Left kidney (tissue), 1 donor: ENCODE measurements at regions not wholly inside any gene's neighbourhood (a gene's known extent, or its start where the extent isn't known, plus 50 kb on each side); places are given as distances from the start of the nearest gene placed in this dataset.
"Not testable (repeated sequence)": the region's sequence is repeated elsewhere in the genome, so short reads cannot be mapped to it uniquely, and the experiment has no call there.

Experiments used
- DNase-seq: peaks from one replicate; pipeline ENCODE4 v3.0.0-alpha.2; 2013

DNA sequence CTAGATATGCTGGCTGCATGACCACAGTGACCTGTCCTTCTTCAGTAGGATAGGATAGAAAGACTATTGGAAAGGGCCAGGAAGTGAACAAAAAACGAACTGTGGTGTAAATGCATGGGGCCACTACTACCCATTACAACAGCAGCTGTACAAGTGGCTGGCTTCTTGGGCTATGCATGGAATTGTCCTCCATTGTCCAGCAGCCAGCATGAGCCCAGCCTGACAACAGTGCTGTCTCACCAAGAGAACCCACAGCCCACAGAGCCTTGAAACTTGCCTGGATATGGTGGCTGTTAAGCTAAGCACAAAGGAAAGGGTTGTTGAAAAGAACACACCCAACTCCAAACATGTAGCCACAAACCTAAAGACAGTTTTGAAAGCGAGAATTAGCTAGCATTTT lies 330.2 kb upstream of the F9 start:
- no peak for DNase-seq

DNA sequence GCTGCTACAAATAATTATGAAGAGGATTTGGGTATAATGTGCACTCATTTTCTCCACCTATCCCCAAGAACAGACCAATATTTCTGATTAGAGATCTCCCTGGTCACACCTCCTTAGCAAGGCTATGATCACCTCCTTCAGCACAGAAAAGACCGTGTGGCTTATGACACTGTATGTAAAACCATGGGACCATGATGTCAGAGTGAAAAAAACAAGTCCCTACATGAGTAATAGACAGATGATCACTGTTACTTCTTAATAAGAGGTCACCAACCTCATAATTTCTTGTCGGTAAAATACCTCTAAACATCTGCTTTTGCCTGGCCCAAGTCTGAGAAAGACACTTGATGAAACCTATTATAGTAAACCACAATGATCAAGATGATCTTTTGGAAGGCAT lies 330.6 kb upstream of the F9 start:
- no peak for DNase-seq

DNA sequence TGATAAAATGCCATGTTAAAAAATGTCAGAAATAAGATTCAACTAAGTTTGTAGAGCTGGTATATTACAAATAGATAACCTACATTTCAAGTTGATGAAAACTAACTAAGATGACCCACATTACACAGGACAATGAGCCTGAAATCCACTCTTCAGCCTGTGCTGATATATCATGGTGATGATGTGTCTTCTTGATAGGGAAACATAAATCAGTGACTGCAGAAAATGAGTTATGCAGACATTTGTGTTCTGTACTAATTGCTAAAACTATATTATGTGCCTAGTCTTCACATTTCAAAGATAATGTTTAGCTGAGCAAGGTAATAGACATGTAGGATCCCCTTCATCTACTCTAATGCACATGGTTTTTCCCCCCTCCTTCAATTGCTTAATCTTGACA lies 331.6 kb upstream of the F9 start:
- DNase-seq = no peak

DNA sequence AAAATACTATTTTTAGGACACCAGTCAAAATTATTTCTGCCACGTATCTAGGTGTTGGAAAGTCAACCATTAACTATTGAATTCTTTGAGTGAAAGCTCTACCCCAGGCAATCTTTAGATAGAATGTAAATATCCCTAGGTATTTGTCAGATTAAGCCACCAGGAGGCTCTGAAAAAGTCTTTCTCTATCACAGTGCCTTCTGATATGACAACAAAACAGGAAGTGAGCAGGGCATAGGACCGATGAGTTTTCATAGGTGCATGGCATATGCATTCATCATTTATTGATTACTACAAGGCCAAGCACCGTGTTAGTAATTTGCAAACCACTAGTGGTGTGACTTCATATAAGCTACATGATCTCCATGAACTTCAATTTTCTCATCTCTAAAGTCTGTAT lies 333.6 kb upstream of the F9 start:
- no peak for DNase-seq

DNA sequence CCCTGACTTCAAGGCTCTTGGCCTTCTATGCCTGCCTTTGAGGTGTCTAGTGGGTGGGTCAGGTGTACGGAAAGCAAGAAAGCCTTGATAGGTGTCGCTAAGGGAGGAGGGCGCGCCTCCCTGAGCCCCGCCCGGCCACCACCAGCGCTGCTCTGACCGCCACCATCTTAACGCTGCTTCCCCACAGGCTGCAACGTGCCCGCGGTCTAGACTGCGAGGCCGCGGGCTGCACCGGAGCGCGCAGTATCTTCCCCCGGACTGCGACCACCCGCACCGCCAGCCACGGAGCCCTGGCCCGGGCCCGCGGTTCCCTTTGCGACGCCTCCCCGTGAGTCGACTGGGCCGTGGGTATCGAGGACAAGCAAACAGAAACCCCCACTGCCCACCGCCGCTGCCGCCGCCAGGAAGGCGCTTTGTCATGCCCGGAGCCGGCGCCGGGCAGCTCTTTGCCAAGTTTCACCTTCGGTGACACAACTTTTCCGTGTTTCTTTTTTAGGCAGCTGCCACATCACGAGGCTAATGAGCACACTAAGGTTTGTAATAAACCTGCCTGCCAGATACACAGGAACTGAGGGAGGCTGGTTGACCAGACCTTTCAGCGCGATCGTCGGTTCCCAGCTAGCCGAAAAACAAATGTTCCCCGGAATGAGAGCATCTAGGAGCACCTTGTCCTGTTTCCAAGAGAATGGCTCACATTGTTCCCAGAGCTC lies 335.8 kb upstream of the F9 start:
- no peak for DNase-seq

DNA sequence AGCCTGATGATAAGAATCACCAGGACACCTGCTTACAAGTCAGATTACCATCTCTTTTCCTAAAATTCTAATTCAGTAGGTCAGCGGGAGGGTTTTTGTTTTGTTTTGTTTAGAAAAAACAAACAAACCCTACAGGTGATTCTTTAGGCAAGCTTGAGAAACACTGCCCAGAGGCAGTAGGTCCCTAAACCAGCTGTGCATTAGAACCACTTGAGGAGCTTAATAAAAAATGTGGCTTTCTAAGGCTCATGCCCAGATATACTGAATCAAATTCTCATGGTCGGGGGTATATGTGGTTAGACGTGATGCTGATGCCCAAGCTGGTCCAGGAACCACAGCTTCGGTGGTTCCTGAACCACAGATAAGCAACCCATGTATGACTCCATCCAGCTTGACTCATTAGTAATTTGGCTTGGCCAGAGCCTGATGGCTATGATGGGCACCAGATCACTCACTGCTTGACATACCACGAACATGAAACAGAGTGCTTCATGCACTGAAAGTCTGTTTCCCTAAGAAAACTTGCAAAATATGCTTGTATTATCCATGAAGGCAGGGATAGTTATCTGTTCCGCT lies 338.1 kb upstream of the F9 start:
- no peak for DNase-seq

DNA sequence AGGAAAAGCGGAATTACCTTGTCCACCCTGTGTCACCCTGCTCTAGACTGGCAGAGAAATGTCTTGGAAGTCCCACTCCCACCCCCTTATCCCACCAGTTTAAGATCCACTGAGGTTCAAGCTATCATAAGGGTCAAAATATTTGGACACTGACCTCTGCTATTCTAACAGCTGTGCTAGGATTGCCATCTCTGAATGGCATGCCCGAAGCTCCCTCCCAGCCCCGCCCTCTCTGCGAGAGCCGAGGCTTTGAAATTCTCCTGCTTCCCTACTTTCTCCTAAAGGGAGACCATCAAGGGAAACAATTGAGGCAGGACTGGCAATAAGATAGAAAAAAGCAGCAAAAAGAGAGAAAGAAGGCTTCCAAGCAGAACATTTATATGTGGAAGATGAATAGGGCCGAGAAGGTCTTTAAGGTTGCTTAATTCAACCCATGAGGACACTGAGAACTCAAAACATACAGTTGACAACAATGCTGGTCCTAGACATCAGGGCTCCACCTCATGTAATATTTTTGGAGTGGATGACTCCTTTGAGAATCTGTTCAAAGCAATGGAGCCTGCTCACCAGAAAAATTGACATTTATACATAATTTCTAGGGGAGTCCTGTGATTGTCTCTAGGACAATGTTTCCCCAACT lies 338.7 kb upstream of the F9 start:
- DNase-seq = no peak

DNA sequence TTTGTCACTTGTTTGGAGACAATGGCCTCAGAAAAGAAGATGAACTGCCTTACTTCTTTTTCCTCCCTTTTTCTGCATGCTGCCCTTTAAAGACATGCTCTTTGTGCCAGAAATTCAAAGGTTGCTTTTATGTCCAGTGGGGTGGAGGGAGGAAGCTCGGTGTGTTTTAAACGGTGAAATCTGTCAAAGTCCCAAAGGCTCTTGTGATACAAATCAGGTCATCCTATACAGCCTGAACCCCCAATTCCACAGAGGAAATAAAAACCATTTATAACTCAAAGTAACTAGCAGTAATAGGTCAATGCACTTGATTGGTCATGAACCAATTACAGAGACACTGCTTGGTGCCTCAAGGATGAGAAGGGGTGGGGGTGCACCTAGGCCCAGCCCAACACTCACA lies 339.3 kb upstream of the F9 start:
- DNase-seq = no peak

DNA sequence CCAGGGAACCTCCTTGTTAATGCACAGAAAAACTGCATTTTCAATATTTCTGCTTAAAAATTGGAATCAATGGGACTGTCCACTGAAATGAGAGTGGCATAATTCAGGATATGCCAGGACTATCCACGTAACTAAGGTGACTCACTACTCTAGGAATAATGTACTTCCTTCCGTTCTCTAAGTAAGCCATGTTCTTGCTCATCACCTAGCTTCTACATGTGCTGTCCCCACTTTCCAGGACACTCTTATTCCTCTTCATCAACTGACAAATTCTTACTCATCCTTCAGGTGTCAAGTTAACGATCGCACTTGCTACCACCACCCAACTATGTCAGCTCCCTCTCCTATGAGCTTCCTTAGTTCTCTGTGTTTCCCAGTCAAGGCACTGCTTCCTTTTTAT lies 342.8 kb upstream of the F9 start:
- no peak for DNase-seq

DNA sequence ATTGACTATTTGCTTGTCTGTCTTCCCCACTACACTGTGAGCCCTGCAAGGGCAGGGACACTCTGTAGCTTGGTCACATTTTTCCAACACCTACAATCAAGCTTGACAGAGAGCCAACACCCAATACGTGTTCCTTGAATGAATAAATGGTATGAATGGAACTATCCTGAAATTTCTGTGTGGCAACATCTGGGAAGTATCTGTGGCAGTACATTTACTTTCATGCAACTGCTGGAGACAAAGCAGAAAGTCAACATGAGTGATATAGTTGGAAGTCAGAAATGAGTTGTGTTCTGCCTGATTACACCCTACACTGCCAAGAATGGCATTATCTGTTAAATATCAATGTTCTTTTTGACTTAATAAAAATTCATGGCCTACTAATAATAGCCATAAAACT lies 343.5 kb upstream of the F9 start:
- no peak for DNase-seq

DNA sequence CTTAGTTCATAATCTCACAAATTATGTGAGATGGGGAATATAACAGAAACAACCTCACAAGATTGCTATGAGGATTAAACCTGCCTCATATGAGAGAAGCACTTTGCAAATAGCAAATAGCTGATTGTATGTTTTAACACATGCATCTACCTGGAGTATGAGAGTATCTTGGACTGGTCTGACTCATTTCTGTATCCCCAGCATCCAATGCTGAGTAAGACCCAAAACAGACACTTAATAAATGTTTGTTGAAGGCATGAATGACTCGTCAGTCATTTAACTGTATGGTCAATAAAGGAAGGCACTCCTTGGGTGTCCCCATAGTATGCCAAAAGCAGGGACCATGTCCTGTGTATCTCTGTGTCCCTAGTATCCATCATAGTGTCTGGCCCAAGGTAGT lies 350.9 kb upstream of the F9 start:
- no peak for DNase-seq

DNA sequence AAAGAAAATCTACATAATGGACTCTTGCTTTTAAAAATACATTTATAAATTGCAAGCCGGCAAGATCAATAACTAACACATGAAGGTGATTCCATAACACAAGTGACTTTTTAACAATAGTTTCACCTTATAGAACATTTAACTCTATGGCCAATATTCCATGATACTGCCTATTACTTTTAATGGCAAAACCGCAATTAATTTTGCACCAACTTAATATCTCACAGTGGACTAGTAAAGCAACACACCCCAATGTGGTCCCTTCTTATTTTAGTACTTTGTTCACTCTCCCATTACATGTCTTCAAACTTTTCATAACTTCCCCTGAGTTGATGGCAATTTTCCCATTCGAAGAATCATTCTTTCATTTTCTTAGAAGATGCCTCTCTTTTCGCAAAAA lies 351.6 kb upstream of the F9 start:
- DNase-seq = no peak

DNA sequence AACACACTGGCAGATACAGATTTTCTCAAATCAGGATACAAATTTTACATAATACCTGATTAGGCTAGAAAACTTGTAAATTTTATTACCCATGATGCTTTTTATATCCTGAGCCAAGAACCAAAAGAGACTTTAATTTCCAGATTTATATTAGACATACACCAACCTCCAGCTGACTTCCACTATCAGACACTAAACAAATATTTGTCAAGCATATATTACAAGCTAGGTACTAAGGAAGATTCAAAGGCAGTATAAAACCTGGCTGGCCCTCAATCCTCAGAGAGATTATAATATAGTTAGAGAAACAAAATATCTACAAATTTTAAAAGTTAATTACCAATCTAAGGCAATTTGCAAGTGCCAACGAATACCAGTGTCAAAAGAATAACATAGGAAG lies 357.8 kb upstream of the F9 start:
- no peak for DNase-seq

DNA sequence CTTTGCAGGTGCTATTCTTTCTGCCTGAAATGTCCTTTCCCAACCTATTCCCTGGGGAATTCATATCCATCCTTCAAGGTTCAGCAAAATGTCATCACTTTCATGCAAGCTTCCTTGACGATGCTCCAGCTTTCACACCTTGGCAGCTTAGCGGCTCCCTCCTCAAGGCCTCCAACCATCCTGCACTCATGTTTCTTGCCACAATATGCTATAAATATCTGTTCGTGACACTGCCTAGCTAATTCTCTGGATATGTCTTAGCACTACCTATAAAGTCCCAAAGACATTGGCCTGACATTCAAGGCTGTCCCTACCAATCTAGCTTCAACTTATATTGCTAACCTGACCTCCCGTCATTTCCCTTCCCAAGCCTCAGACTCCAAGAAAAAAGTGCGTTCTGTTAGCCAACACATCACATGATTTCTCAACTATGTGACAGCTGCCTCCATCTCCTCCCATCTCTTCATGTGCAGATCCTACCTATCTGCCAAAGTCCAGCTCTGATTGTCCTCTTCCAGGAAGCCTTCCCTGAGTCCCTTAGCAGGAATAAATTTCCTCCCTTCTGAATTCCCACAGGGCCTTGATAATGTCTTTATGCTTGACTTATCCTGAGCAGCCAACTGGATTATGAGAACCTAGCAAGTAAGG lies 359.9 kb upstream of the F9 start:
- no peak for DNase-seq

DNA sequence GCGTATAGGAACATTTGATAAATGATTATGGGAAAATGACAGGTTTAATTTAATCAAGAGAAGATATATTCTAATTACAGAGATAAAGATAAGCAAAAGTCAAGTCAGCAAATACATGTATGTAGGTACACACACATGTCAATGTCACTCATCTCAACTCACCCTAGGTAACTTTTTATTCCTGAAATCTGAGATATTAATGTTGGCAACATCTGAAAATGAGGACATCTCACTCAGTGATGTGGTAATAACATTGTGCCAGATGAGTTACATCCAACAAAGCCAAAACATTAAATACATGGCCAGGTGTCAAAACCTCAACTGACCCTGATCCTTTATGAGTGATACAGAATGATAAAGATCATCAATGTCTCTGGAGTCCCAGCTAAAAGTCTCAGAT lies 363.3 kb upstream of the F9 start:
- no peak for DNase-seq

DNA sequence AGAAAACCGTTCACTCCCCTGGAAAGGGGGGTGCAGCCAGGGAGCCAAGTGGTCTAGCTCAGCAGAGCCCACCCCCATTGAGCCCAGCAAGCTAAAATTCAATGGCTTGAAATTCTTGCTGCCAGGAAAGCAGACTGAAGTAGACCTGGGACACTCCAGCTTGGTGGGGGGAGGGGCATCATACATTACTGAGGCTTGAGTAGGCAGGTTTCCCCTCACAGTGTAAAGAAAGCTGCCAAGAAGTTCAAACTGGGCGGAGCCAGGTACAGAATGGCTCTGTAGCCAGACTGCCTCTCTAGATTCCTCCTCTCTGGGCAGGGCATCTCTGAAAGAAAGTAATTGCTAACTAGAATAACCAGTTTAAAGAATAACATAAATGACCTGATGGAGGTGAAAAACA lies 372.3 kb upstream of the F9 start:
- peak; percentile 3 for DNase-seq

DNA sequence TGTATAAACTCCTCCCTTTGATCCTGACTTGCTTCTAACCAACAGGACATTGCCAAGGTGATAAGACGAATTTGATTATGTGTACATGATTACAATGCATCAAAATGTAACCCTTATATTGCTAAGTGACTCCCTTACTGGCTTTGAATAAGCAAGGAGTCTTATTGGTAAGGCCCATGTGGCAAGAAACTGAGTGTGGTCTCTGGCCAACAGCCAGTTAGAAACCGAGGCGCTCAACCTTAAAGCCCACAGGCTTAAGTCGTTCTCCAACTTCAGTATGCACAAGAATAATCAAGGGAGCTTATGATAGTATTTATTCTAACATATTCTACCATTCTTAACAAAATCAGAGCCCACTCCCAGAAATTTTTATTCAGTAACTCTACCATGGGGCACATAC lies 374.2 kb upstream of the F9 start:
- no peak for DNase-seq

DNA sequence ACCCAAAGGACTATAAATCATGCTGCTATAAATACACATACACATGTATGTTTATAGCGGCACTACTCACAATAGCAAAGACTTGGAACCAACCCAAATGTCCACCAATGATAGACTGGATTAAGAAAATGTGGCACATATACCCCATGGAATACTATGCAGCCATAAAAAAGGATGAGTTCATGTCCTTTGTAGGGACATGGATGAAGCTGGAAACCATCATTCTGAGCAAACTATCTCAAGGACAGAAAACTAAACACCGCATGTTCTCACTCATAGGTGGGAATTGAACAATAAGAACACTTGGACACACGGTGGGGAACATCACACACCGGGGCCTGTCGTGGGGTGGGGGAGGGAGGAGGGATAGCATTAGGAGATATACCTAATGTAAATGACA lies 383.9 kb upstream of the F9 start:
- not testable (repeated sequence) for DNase-seq

DNA sequence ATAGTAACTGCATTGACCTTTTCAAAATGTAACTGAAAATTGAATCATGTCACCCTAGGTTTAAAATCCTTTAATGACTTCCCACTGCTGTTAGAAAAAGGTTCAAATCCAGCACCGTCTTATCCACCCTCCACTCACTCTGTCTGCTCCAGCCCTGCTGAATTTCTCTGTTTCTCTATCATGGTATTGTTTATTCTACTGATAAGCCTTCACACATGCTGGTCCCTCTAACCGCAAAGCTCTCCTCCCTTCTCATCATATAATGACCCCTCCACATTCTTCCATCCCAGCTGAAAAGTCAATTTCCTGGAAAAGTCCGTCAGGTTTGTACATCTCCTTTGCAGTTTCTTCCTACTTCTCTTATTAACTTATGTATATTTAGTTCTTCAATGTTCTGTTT lies 389.2 kb upstream of the F9 start:
- DNase-seq = no peak

DNA sequence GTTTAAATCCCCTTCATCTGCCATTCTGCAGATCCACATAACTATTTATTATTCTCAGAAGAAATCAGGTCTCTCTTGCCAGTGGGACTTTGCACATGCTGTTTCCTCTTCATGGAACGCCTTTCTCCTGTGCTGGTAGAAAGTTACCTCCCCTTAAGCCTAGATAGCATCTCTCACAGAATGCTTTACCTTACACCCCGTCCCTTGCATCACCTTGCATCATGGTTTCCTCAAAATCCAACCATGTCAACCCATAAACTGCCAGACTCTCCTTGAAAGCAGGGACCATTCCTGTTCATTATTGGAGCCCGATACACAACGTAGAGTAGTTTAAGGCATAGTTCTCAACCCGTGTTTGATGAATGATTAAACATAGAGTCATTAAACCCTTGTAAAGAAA lies 396.2 kb upstream of the F9 start:
- DNase-seq = no peak

DNA sequence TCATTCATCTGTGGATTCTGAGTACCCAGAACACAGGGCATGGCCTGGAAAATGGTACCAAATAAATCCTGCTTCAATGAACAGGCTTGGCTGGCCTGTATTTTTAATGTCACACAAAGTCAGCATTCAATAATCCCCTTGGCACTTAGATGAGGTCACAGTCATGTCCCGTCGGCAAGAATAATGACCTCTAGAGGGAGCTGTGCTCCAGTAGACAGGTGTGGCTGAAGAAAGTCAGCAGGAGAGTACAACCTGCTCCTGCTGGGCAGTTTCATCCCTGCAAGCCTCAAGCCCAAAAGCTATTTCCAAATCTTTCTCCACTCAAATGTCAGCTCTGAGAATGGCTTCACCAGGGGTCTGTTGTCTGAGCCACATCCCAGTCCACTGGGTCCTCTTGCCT lies 404.0 kb upstream of the F9 start:
- DNase-seq = peak; percentile 12

DNA sequence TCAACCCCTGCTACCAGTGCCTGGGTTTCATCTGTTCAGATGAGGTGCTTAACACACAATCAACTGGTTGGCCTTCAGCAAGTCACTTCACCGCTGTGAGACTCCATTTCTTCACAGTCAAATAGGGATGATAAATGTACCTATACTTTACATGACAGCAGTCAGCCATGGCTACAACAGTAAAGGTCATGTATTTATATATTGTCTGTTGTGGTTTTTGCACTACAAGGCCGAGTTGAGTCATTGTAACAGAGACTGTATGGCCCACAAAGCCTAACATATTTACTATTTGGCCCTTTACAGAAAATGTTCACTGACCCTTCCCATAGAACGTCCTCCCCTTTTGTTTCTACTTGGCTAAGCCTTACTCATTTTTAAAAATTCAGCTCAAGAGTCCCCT lies 404.6 kb upstream of the F9 start:
- no peak for DNase-seq

DNA sequence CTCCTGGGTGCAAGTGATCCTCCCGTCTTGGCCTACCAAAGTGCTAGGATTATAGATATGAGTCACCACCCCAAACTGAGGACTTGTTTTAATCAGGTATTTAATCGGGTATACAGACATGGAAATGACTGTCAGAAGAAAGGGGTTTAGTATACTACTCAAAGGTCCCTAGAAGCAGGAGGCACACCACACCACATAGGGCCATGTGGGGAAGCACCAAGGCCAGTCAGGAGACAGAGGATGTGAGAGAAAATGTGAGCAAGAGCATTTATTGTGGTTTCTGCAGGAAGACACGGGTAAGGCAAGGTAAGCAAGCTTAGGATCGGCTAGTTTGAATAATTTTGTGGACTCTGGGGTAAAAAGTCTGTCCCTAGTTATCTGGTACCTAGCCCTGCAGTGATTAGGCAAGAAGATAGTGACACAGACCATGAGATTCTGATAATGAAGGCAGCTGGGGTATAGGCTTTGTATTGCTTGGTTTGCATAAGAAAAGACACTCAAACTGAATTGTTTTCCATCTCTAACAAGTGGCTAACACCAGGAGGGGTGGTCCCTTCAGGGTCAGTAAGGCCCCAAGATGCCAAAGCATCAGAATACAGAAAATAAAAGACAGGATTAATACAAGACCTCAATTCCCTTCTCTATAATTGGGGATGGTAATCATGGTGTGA lies 408.8 kb upstream of the F9 start:
- no peak for DNase-seq
